AG10803 (cell line): ENCODE measurements at regions not wholly inside any gene's neighbourhood (a gene's known extent, or its start where the extent isn't known, plus 50 kb on each side); places are given as distances from the start of the nearest gene placed in this dataset.
A peak's percentile ranks its signal among the peaks of the same experiment; 100 is the strongest.

ENCODE experiments used
- DNase-seq: peaks from one replicate; pipeline ENCODE4 v3.0.0; 2010; ENCODE audit warnings: low read depth
- H3K4me3 ChIP-seq: 2 replicates; pipeline ENCODE4 v1.5.1; 2011; ENCODE audit warnings: mild to moderate bottlenecking, low read length, control low read depth
- TF ChIP-seq, protein P1 (sequence below): conservative IDR thresholded peaks from 2 replicates; pipeline ENCODE4 v1.5.1; 2011; ENCODE audit warnings: mild to moderate bottlenecking, low read length, control low read depth, inconsistent platforms

GRCh38 chr1:117695796-117696490 is 90.1 kb downstream of the TENT5C start:
- DNase-seq: peak; percentile 97
- peak overlapping the region; percentile 51 for H3K4me3 ChIP-seq
- TF ChIP-seq, protein P1, sequence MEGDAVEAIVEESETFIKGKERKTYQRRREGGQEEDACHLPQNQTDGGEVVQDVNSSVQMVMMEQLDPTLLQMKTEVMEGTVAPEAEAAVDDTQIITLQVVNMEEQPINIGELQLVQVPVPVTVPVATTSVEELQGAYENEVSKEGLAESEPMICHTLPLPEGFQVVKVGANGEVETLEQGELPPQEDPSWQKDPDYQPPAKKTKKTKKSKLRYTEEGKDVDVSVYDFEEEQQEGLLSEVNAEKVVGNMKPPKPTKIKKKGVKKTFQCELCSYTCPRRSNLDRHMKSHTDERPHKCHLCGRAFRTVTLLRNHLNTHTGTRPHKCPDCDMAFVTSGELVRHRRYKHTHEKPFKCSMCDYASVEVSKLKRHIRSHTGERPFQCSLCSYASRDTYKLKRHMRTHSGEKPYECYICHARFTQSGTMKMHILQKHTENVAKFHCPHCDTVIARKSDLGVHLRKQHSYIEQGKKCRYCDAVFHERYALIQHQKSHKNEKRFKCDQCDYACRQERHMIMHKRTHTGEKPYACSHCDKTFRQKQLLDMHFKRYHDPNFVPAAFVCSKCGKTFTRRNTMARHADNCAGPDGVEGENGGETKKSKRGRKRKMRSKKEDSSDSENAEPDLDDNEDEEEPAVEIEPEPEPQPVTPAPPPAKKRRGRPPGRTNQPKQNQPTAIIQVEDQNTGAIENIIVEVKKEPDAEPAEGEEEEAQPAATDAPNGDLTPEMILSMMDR: no peak

DNA sequence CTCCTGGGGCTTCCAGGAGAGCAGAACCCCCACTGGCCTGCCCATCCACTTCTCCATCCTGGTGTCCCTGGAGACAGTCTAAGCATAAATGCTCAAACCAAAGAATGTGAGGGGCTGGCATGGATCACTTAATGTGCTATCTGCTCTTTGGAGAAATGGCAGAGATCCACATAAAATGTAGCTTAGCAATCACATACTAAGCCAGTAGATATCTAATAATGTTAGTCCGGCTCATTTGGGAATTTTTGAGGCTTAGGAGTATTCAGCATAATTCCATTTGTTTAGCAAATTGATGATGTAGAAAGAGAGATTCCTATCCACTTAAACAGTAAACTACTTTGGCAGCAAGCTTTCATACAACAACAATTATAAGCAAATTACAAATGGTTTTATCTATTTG is 90.7 kb downstream of the TENT5C start:
- TF ChIP-seq, protein P1: no peak
- no peak overlapping the region for H3K4me3 ChIP-seq
- DNase-seq: peak; percentile 90

GRCh38 chr1:117697220-117697781 is 91.5 kb downstream of the TENT5C start:
- H3K4me3 ChIP-seq: no peak overlapping the region
- DNase-seq: no peak
- TF ChIP-seq, protein P1: no peak

DNA sequence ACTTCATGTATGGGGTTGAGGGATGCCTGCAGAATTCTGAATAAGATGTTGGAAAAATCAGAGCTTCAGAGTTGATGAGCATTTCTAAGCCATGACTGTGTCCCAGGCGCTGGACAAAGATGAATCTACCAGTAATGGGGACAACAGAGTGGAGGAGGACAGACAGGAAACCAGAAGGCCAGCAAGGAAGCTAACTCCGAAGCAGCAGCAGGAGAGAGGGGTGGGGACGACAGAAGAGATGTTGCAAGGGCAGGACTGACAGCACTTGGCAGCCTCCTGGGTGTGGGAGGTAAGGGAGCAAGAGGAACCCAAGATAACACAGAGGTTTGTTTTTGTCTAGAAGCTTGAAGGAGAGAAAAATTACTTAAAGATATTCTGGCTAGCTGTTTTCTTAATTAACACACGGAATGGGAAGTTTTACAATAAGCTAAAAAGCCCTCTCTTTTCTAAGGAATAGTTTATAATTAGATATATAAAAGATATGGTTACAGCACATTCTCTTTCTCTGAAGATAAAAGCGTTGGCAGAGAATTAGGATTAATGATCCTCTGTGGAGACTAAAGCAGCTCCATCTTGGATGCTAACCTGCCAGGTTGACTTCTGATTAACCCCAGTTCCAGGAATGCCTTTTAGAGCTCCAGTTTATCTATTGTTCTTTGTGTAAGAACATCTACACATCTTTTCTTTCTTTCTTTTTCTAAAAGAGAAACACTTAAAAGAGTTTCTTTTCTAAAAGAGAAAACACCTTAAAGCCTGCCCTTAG is 92.7 kb downstream of the TENT5C start:
- no peak overlapping the region for H3K4me3 ChIP-seq
- no peak for DNase-seq
- TF ChIP-seq, protein P1: no peak

- TF ChIP-seq, protein P1: no peak
- no peak overlapping the region for H3K4me3 ChIP-seq
- no peak for DNase-seq
Observed at GRCh38 chr1:117699953-117700352, 94.1 kb downstream of the TENT5C start.

GRCh38 chr1:117702654-117703053 is 96.8 kb downstream of the TENT5C start:
- DNase-seq: no peak
- H3K4me3 ChIP-seq: no peak overlapping the region
- TF ChIP-seq, protein P1: no peak
